Right atrium auricular region (tissue), 2 donors: ENCODE measurements at regions not wholly inside any gene's neighbourhood (a gene's known extent, or its start where the extent isn't known, plus 50 kb on each side); places are given as distances from the start of the nearest gene placed in this dataset.
"Not testable (repeated sequence)": the region's sequence is repeated elsewhere in the genome, so short reads cannot be mapped to it uniquely, and the experiment has no call there.

Experiments
- DNase-seq: peaks from one replicate; pipeline ENCODE4 v3.0.0-alpha.2; 2019; ENCODE audit warnings: low spot score
- H3K27ac ChIP-seq, 2 donors: fragments of 200-600 bp; sonication (generic); 1 replicate in 1 of 2; 2 replicates in 1 of 2; pipeline ENCODE4 v1.5.1; 2016 to 2019
- H3K27me3 ChIP-seq, 2 donors: fragments of 200-600 bp; sonication (generic); one replicate each; pipeline versions ENCODE4 v1.5.1 to v1.6.0; 2017 to 2019
- H3K36me3 ChIP-seq: fragments of 200-600 bp; sonication (generic); one replicate; pipeline ENCODE4 v1.5.1; 2016
- H3K4me1 ChIP-seq, 2 donors: fragments of 200-600 bp; sonication (generic); one replicate each; pipeline versions ENCODE4 v1.5.1 to v1.6.0; 2017 to 2019
- H3K4me3 ChIP-seq, 2 donors: fragments of 200-600 bp; sonication (generic); 1 replicate in 1 of 2; 2 replicates in 1 of 2; pipeline ENCODE4 v1.5.1; 2017 to 2019; ENCODE audit warnings: mild to moderate bottlenecking in 1 of 2, moderate library complexity in 1 of 2
- H3K9me3 ChIP-seq, 2 donors: fragments of 200-600 bp; sonication (generic); one replicate each; pipeline ENCODE4 v1.5.1; 2019
- CTCF ChIP-seq, 2 donors: fragments of 200-600 bp; sonication (generic); IDR thresholded peaks; one replicate each; pipeline ENCODE4 v1.5.1; 2019; ENCODE audit warnings: antibody characterized with exemption in 2 of 2

GRCh38 chr2:106332054-106332453 lies 136.2 kb downstream of the RGPD3 start:
- H3K27ac ChIP-seq: no peak overlapping the region
- no peaks in the 10 kb centered on the region for H3K36me3 ChIP-seq
- no peak for TF ChIP-seq CTCF (IDR thresholded peaks at IDR 0.05)
- DNase-seq: no peak
- H3K4me3 ChIP-seq: no peak overlapping the region
- H3K4me1 ChIP-seq: peaks cover 0 to 13% of the 10 kb centered on the region in 2 donors
- H3K27me3 ChIP-seq: no peaks in the 10 kb centered on the region
- peaks cover 0 to 5% of the 10 kb centered on the region in 2 donors for H3K9me3 ChIP-seq

- H3K4me1 ChIP-seq: peaks cover 0 to 12% of the 10 kb centered on the region in 2 donors
- DNase-seq, H3K36me3 ChIP-seq, H3K9me3 ChIP-seq, H3K27ac ChIP-seq, H3K27me3 ChIP-seq, H3K4me3 ChIP-seq: not testable (repeated sequence)
These were observed 136.5 kb upstream of the UXS1 start for GRCh38 chr2:106330384-106331261.

- no peaks in the 10 kb centered on the region for H3K4me1 ChIP-seq
- TF ChIP-seq CTCF (IDR thresholded peaks at IDR 0.05): no peak
- H3K36me3 ChIP-seq: no peaks in the 10 kb centered on the region
These were observed 129.4 kb upstream of the UXS1 start for GRCh38 chr2:106323337-106324013.

GRCh38 chr2:106322281-106322680 lies 128.2 kb upstream of the UXS1 start:
- DNase-seq: no peak
- TF ChIP-seq CTCF (IDR thresholded peaks at IDR 0.05): no peak

More at GRCh38 chr2:106323337-106324013, 129.4 kb upstream of the UXS1 start:
- no peak for DNase-seq
- H3K9me3 ChIP-seq: no peaks in the 10 kb centered on the region
- no peak overlapping the region for H3K27ac ChIP-seq
- no peaks in the 10 kb centered on the region for H3K27me3 ChIP-seq
- H3K4me3 ChIP-seq: no peak overlapping the region

GRCh38 chr2:106320439-106320838 lies 126.3 kb upstream of the UXS1 start:
- not testable (repeated sequence) for H3K9me3 ChIP-seq, H3K27ac ChIP-seq, H3K36me3 ChIP-seq, DNase-seq, H3K4me1 ChIP-seq, H3K27me3 ChIP-seq, H3K4me3 ChIP-seq

More at GRCh38 chr2:106322281-106322680, 128.2 kb upstream of the UXS1 start:
- H3K27ac ChIP-seq: no peak overlapping the region
- H3K27me3 ChIP-seq: no peaks in the 10 kb centered on the region
- H3K4me3 ChIP-seq: no peak overlapping the region
- H3K36me3 ChIP-seq: no peaks in the 10 kb centered on the region
- no peaks in the 10 kb centered on the region for H3K4me1 ChIP-seq
- no peaks in the 10 kb centered on the region for H3K9me3 ChIP-seq

- no peak for DNase-seq
- H3K4me3 ChIP-seq: no peak overlapping the region
- no peaks in the 10 kb centered on the region for H3K27me3 ChIP-seq
- H3K4me1 ChIP-seq: no peaks in the 10 kb centered on the region
- no peaks in the 10 kb centered on the region for H3K36me3 ChIP-seq
- no peaks in the 10 kb centered on the region for H3K9me3 ChIP-seq
- H3K27ac ChIP-seq: no peak overlapping the region
- no peak for TF ChIP-seq CTCF (IDR thresholded peaks at IDR 0.05)
These were observed 122.8 kb upstream of the UXS1 start for GRCh38 chr2:106316915-106317314.
